PC-3 (cell line): ENCODE measurements at regions not wholly inside any gene's neighbourhood (a gene's known extent, or its start where the extent isn't known, plus 50 kb on each side); places are given as distances from the start of the nearest gene placed in this dataset.

Source experiments
- ATAC-seq: fragments of 200-7000 bp; cut with Tn5 transposase; 2 replicates; pipeline ENCODE4 v1.9.1; 2020; ENCODE audit warnings: mild to moderate bottlenecking, moderate library complexity
- BruUV-seq: library from RNA; stranded (reverse); fragments of 400-500 nt; replicated peaks from 2 replicates; lab custom pipeline; 2021; lab: Mats Ljungman, UMichigan
- CTCF ChIA-PET: fragments of 300-600 bp; sonication (Branson Sonifier 250); formaldehyde crosslinking; loops from one replicate; lab custom pipeline; 2022; ENCODE audit warnings: antibody characterized with exemption; lab: Charles Lee
- POLR2A ChIA-PET: fragments of 300-600 bp; sonication (Branson Sonifier 250); formaldehyde crosslinking; loops from one replicate; lab custom pipeline; 2022; ENCODE audit warnings: antibody characterized with exemption; ENCODE audit not compliant: unreplicated experiment; lab: Charles Lee
- DNase-seq: peaks from one replicate; pipeline ENCODE4 v3.0.0-alpha.2; 2015
- H2AFZ ChIP-seq: fragments of 300-600 bp; sonication (generic); 2 replicates; pipeline ENCODE4 v1.6.0; 2016; ENCODE audit warnings: antibody characterized with exemption, low read length
- H3F3A ChIP-seq: fragments of 300-600 bp; sonication (generic); one replicate; pipeline ENCODE4 v1.6.0; 2017; ENCODE audit warnings: antibody characterized with exemption, low read length, control low read depth, mild to moderate bottlenecking; ENCODE audit not compliant: unreplicated experiment
- H3K27ac ChIP-seq: fragments of 300-600 bp; sonication (generic); 2 replicates; pipeline ENCODE4 v1.5.1; 2016; ENCODE audit warnings: mild to moderate bottlenecking, low read length
- H3K27me3 ChIP-seq: fragments of 300-600 bp; sonication (generic); 2 replicates; pipeline ENCODE4 v1.6.1; 2016; ENCODE audit warnings: low read length, mixed read lengths
- H3K36me3 ChIP-seq: fragments of 300-600 bp; sonication (generic); 2 replicates; pipeline ENCODE4 v1.6.1; 2016; ENCODE audit warnings: low read depth, mixed run types, low read length, mixed read lengths
- H3K4me1 ChIP-seq: fragments of 300-600 bp; sonication (generic); 2 replicates; pipeline ENCODE4 v1.5.1; 2016; ENCODE audit warnings: low read length; ENCODE audit not compliant: insufficient read depth
- H3K4me2 ChIP-seq: fragments of 300-600 bp; sonication (generic); 2 replicates; pipeline ENCODE4 v1.6.0; 2016; ENCODE audit warnings: low read length
- H3K4me3 ChIP-seq: fragments of 300-600 bp; sonication (generic); 2 replicates; pipeline ENCODE4 v1.5.1; 2016; ENCODE audit warnings: mild to moderate bottlenecking, low read length, mixed read lengths
- H3K79me2 ChIP-seq: fragments of 300-600 bp; sonication (generic); 2 replicates; pipeline ENCODE4 v1.6.1; 2017; ENCODE audit warnings: low read length, mixed read lengths
- H3K9ac ChIP-seq: fragments of 300-600 bp; sonication (generic); 2 replicates; pipeline ENCODE4 v1.6.0; 2016; ENCODE audit warnings: mild to moderate bottlenecking, low read length
- H3K9me2 ChIP-seq: fragments of 300-600 bp; sonication (generic); replicated peaks from 2 replicates; pipeline ENCODE4 v1.6.1; 2016; ENCODE audit warnings: mixed run types, low read length, mixed read lengths
- H3K9me3 ChIP-seq: fragments of 300-600 bp; sonication (generic); 2 replicates; pipeline ENCODE4 v1.6.1; 2016; ENCODE audit warnings: low read length, mixed read lengths
- H4K20me1 ChIP-seq: fragments of 300-600 bp; sonication (generic); 2 replicates; pipeline ENCODE4 v1.6.1; 2016; ENCODE audit warnings: low read length, mixed read lengths
- EZH2 ChIP-seq: fragments of 300-600 bp; sonication (generic); IDR thresholded peaks from one replicate; pipeline ENCODE4 v1.6.1; 2017; ENCODE audit warnings: antibody characterized with exemption, mild to moderate bottlenecking, low read length; ENCODE audit not compliant: unreplicated experiment
- EZH2phosphoT487 ChIP-seq: fragments of 300-600 bp; sonication (generic); IDR thresholded peaks from 2 replicates; pipeline ENCODE4 v1.6.1; 2018; ENCODE audit warnings: mild to moderate bottlenecking, antibody characterized with exemption, low read length, borderline replicate concordance
- intact Hi-C: fragments of 100-400 bp; cut with micrococcal nuclease; formaldehyde crosslinking; loops from 2 replicates; pipeline ENCODE4 v1.9.0; 2023
- TF ChIP-seq, protein P1 (sequence below): fragments of 300-600 bp; sonication (generic); conservative IDR thresholded peaks from 2 replicates; pipeline ENCODE4 v1.5.1; 2017; ENCODE audit warnings: antibody characterized with exemption, low read depth, mild to moderate bottlenecking, low read length

DNA sequence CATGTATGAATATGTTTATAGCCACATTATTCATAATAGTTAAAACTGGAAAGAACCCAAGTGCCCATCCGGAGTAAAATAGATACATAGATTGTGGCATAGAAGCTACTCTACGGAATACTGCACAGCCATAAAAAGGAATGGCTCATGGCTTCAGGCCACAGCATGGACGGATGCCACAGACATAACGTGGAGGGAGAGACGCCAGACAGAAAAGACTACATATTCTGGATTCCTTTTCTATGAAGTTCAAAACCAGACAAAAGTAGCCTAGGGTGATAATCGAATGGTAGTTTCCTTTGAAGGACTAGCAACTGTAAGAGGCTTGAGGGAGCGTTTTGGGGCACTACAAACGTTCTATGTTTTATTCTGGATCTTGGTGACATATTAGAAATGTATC, 58.9 kb upstream of the FOXI2 start:
- ChIA-PET CTCF (no interaction called here), POLR2A (no interaction called here)
- Histone ChIP-seq H3K9ac (no peak overlapping the region), H3K4me3 (no peak overlapping the region), H3F3A (no peaks in the 10 kb centered on the region), H3K9me2 (no peaks in the 10 kb centered on the region), H3K9me3 (no peaks in the 10 kb centered on the region), H4K20me1 (no peaks in the 10 kb centered on the region), H3K4me1 (no peaks in the 10 kb centered on the region), H3K79me2 (no peaks in the 10 kb centered on the region), H3K27me3 (no peaks in the 10 kb centered on the region), H3K36me3 (no peaks in the 10 kb centered on the region), H3K27ac (no peak overlapping the region), H2AFZ (no peak overlapping the region), H3K4me2 (no peak overlapping the region)
- intact Hi-C loops = no loop called here
- no peak for TF ChIP-seq EZH2
- no peak for TF ChIP-seq EZH2phosphoT487
- TF ChIP-seq, protein P1, sequence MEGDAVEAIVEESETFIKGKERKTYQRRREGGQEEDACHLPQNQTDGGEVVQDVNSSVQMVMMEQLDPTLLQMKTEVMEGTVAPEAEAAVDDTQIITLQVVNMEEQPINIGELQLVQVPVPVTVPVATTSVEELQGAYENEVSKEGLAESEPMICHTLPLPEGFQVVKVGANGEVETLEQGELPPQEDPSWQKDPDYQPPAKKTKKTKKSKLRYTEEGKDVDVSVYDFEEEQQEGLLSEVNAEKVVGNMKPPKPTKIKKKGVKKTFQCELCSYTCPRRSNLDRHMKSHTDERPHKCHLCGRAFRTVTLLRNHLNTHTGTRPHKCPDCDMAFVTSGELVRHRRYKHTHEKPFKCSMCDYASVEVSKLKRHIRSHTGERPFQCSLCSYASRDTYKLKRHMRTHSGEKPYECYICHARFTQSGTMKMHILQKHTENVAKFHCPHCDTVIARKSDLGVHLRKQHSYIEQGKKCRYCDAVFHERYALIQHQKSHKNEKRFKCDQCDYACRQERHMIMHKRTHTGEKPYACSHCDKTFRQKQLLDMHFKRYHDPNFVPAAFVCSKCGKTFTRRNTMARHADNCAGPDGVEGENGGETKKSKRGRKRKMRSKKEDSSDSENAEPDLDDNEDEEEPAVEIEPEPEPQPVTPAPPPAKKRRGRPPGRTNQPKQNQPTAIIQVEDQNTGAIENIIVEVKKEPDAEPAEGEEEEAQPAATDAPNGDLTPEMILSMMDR = no peak
- DNase-seq (no peak), ATAC-seq (no peak)
- no TSS peak for BruUV-seq

DNA sequence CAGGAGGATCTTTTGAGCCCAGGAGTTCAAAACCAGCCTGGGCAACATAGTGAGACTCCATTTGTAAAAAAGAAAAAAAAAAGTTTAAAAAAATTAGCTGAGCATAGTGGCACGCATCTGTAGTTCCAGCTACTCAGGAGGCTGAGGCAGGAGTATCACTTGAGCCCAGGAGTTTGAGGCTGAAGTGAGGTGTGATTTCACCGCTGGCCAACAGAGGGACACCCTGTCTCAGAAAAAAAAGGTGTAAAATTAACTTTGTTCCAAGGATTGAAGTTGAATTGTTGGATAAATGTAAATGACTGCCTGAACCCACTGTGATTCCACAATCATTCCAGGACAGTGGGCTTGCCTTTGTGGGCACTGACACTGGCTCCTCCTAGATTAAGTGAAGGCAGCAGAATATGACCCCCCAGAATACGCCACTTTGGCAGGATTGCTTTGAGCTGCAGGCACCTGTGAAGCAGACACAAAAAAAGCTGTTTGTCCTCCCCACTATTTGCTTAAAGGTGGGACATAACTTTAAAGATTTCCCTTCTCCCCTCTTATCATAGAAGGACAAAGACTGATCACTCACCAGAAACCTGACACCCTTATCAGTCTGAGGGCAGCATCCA, 57.2 kb upstream of the FOXI2 start:
- intact Hi-C loops = no loop called here

More for the DNA sequence above, 57.2 kb upstream of the FOXI2 start:
- no peaks in the 10 kb centered on the region for H3K4me1 ChIP-seq
- no TSS peak for BruUV-seq
- H3K9me3 ChIP-seq = no peaks in the 10 kb centered on the region
- H3K79me2 ChIP-seq = no peaks in the 10 kb centered on the region
- H3K4me2 ChIP-seq = no peak overlapping the region
- no peak overlapping the region for H3K27ac ChIP-seq
- no peak overlapping the region for H3K4me3 ChIP-seq
- ATAC-seq (no peak), DNase-seq (no peak)
- H4K20me1 ChIP-seq = no peaks in the 10 kb centered on the region
- H3K36me3 ChIP-seq = no peaks in the 10 kb centered on the region
- no peak overlapping the region for H3K9ac ChIP-seq
- TF ChIP-seq EZH2 (no peak), EZH2phosphoT487 (no peak)
- TF ChIP-seq, protein P1 = peak; percentile 47
- H2AFZ ChIP-seq = no peak overlapping the region
- POLR2A ChIA-PET = no interaction called here
- no peaks in the 10 kb centered on the region for H3K9me2 ChIP-seq
- no peaks in the 10 kb centered on the region for H3K27me3 ChIP-seq
- CTCF ChIA-PET = no interaction called here
- no peaks in the 10 kb centered on the region for H3F3A ChIP-seq
